ENCODE measurements at regions not wholly inside any gene's neighbourhood (a gene's known extent, or its start where the extent isn't known, plus 50 kb on each side); places are given as distances from the start of the nearest gene placed in this dataset.
A peak's percentile ranks its signal among the peaks of the same experiment; 100 is the strongest.

- Mint-ChIP-seq H3K27me3 (ENCODE audit: low read depth) (no peaks in the 10 kb centered on the region), H3K27ac (no peak overlapping the region), H3K36me3 (ENCODE audit: insufficient read depth in 1 of 3, low read depth in 3 of 3) (no peaks in the 10 kb centered on the region), H3K4me3 (no peak overlapping the region), H3K9me3 (no peaks in the 10 kb centered on the region), H3K4me1 (no peaks in the 10 kb centered on the region)
- no peak overlapping the region for H3K56ac ChIP-seq (ENCODE audit: insufficient read length, low read depth, low read length)
- H4K8ac ChIP-seq (replicated peaks; ENCODE audit: insufficient read length, low read depth, low read length) = no peak overlapping the region
- no peak overlapping the region for H2BK5ac ChIP-seq (ENCODE audit: insufficient read length, low read length)
- WGBS (ENCODE audit: extremely low coverage, insufficient read length, low lambda C conversion rate) = no CpG with 5 or more reads among the region's 3 CpGs
- no peak overlapping the region for H3K18ac ChIP-seq (ENCODE audit: insufficient read length, low read depth, low read length)
- no peak overlapping the region for H3K27ac ChIP-seq (ENCODE audit: insufficient read length, low read depth, low read length)
- no peaks in the 10 kb centered on the region for H3K4me1 ChIP-seq (ENCODE audit: insufficient read depth, low read length)
- no peak overlapping the region for H3K9ac ChIP-seq (ENCODE audit: extremely low read depth, insufficient read length, low read length)
- no peak overlapping the region for H3K4ac ChIP-seq (ENCODE audit: low read depth, low read length)
- H2BK120ac ChIP-seq (ENCODE audit: low read depth, low read length, poor library complexity, severe bottlenecking) = no peak overlapping the region
- H3K79me1 ChIP-seq (ENCODE audit: insufficient read depth, low read depth, low read length, poor library complexity, severe bottlenecking) = no peaks in the 10 kb centered on the region
- no peak overlapping the region for H4K91ac ChIP-seq (ENCODE audit: insufficient read length, low read depth, low read length)
- no peak overlapping the region for H3T11ph ChIP-seq (ENCODE audit: low read length)
- no peak overlapping the region for H2BK15ac ChIP-seq (ENCODE audit: low read depth, low read length)
- no peak for DNase-seq
- H3K4me2 ChIP-seq (ENCODE audit: insufficient read depth, insufficient read length, low read length) = no peak overlapping the region
- H4K20me1 ChIP-seq (ENCODE audit: control insufficient read depth, insufficient read depth, insufficient read length) = no peaks in the 10 kb centered on the region
- peak overlapping the region; percentile 40 for H2AFZ ChIP-seq (ENCODE audit: low read length)
- H2BK12ac ChIP-seq (ENCODE audit: insufficient read length, low read depth, low read length) = no peak overlapping the region
- no peaks in the 10 kb centered on the region for H3K9me3 ChIP-seq (ENCODE audit: control insufficient read depth, low read depth, low read length)
- H3K23me2 ChIP-seq (ENCODE audit: insufficient read length, low read depth, low read length, poor library complexity, severe bottlenecking) = no peaks in the 10 kb centered on the region
- H2AK5ac ChIP-seq (ENCODE audit: insufficient read length, low read length) = no peak overlapping the region
- no peak overlapping the region for H2BK20ac ChIP-seq (ENCODE audit: low read depth, low read length, poor library complexity, severe bottlenecking)
- no peak for TF ChIP-seq CTCF (conservative IDR thresholded peaks at IDR 0.05)
- H3K27me3 ChIP-seq (ENCODE audit: insufficient read depth, low read length) = no peaks in the 10 kb centered on the region
- no peak overlapping the region for H3K14ac ChIP-seq (ENCODE audit: insufficient read depth, low read length)
- H3K23ac ChIP-seq (ENCODE audit: insufficient read length, low read depth, low read length) = no peak overlapping the region
- no peaks in the 10 kb centered on the region for H3K79me2 ChIP-seq (ENCODE audit: insufficient read depth, low read length)
- H4K5ac ChIP-seq (ENCODE audit: insufficient read length, low read depth, low read length) = no peak overlapping the region
Measured at GRCh38 chr4:115723621-115724020, 610.2 kb upstream of the NDST4 start.
